Activated CD4-positive, alpha-beta T cell treated with anti-CD3 and anti-CD28 coated beads for 4 hours (primary cell): ENCODE measurements at regions not wholly inside any gene's neighbourhood (a gene's known extent, or its start where the extent isn't known, plus 50 kb on each side); places are given as distances from the start of the nearest gene placed in this dataset.

ENCODE experiments used
- DNase-seq, 2 donors: peaks; one replicate each; pipeline ENCODE4 v3.0.0-alpha.2; 2020

DNA sequence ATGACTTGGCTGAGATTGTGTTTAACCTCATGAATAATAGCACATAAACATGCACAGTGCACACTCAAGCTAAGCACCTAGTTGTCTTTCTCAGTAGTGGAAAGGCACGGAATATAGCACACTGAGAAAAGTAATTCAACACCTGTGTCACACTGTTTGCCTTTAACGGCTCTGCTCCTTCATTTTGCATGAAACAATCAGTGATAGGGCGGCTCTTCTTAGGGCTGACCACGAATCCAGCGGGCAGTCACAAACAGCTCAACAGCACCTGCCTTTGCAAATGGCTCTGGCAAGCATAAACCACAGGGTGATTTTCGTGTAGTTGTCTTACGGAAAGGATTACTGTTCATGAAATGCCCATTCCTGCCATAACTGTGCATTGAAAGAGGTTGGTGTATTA, 954.0 kb upstream of the TENM3 start:
- DNase-seq, result no peak

DNA sequence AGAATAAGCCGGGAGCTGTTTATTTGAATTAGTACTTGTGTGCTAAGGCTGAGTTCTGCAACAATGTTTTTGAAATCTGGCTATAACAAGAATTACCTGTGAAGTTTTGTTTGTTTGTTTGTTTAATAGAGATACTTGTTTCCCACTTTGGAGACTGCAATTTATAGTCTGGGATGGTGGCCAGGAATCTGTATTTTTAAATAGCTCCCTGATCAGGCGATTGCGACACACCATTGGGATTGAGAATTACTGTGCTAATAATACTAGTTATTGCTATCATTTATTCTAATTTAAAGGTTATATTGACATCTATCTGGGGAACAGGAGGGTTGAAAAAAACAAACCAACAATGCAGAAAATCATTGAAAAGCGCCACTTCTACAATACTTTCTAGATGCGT, 951.6 kb upstream of the TENM3 start:
- no peak for DNase-seq

DNA sequence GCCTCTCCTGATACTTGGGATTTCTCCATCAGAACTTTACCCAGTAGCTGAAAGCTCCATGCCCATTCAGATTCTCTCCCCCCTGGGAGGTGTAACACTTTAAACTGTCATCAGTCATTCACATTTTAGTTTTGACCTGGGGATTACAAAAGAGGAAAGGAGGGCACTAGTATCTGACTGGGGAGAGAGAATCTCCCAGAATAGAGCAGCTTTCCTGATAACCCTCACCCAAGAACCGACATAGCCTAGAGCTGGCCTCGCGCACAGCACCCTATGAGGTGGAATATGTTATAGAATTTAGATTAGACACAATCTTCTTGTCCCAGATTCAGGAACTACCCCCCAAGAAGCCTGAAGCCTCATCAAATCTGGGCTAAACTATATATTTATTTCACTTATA, 950.2 kb upstream of the TENM3 start:
- DNase-seq, result no peak

DNA sequence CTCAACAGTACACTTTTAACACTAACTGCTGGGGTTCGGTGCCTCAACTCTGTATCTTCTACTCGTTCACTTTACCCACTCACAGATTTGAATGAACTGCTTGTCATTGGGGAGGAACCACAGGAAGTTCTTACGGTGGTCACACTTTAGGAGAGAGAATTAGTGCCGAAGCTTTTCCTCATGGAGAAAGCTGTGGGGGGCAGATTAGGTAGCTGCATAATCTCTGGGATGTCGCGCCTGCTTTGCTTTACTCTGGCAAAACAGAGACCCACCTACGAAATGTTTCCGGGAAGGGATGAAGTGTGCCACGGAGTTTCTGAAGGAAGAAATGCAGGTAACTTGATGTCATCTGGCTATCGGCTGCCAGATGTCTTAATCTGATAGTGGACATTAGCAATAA, 949.7 kb upstream of the TENM3 start:
- no peak for DNase-seq

DNA sequence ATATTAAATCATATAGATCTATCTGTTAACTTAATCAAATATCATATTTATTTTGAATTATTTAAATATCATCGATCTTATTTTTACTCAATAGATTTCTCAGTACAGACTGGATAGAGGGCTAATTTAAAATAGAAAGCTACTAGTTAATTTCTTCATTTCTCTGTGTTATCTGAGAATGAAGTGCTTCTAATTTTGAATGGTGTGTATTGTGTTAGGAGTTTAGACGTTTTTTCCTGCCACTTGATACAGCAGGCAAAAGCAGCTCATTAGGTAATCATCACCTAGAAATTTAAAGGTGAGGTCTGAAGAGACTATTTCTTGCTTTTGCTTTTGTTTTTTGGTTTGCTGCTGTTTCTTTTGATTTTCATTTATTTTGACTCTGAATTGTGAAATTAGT, 948.8 kb upstream of the TENM3 start:
- DNase-seq, result no peak

DNA sequence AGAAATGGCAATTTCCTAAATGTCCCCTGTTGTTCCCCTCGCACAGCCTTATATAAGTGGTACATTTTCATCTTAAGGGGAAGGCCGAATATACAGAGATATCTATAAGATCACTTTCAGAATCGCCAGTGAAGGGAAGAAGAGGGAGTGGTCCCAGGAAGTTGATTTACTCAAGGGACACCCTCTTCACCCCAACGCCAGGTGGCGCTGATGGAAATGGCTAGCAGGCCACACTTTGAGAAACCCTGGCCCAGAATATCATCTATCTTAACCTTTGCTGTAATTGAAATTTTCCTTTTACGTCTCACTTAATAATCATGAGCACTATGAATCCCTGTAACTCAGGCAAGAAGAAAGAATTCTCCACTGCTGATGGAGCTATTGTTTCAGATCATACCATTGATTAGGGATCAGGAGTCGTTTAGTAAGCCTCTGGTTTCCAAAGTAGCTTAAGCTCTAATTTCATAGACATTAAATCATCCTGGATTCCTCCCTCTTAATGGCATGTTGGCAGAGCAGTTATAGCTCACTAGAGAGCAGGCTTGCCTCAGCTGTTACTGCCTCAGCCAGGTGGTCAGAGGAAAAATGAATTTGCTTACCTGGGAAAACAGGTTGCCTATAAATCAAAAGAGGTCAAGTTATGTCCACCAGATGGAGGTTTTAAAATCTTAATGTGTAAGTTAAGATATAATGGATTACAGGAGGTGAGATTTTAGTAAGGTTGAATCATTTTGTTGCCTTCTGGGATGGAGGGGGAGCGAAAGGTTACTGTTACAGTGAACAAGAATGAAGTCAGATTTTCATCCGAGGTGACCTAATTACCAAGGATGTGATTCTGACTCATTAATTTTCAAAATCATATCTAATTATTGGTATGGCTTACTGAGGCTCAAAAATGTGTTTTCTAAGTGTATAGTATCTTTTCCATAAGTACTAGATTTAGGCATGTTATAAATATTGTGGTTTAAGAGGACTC, 941.2 kb upstream of the TENM3 start:
- no peak for DNase-seq

DNA sequence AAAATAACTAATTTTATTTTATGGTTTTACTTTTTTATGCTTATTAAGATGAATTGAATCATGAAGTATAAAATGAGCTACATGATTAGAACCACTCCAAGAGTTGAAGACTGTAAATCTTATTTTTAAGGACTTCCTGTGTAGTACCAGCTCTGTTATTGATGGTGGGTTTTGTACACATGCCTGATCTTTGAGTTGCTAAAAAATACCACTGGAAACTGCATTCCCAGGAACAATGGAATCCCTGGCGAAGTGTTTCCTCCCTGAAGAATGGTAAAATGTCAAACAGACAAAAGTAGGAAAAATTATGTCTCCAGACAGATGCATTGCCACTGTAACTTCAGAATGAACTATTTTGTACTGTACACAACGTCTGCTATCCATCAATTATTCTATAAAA, 935.4 kb upstream of the TENM3 start:
- no peak for DNase-seq

DNA sequence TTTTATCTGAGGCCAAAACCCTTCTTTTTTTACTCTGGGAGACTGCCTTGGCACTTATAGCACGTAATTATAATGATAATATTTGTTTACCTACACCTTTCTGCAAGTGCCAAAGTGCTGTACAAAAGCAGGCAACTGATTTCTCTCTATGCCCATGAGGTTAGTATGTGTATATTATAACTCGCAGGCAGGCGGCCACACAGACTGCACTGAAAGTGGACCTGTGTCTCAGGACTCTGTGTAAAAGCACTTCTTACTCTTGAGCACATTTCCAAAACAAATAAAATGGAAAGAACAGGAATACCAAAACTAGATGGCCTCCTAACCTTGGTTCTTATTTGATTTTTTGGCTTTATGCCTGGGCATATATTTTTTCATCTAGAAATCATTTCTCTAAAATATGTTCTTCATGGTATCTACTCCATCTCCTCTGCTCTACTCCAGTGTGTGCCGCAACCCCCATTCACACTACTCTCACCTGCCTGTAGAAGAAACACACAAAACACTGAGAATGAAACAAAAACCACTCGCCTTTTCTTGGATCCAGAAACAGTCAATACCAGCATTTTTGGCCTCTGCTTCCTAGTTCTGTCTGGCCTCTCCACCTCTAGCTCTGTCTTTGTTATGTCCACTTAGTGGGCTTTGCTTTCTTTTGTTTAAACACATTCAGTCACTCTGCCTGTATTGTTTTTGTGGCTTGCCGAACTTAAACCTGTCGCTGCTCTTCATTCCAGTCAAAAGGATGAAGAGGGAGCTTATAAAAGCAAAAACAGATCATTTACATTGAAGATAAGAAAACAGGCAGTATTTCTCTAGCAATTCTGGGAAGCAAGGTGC, 934.5 kb upstream of the TENM3 start:
- DNase-seq, result no peak

DNA sequence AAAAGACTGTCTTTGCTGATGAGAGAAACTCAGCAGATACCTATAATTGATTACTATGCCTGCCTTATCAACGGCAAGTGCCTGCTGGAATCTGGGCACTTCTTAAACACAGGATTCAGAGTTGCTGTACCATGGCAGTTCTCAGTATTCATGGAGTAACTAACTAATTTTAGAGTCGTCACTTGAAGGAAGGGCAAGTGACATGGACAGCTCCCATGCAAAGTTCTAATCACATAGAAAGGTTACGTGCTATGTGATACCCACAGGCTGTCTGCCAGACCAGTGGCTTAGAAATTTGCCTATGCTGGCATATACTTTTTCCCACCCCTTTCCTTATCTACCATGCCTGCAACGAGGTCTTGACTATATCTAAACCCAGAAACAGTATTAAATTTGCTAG, 931.1 kb upstream of the TENM3 start:
- DNase-seq, result no peak

DNA sequence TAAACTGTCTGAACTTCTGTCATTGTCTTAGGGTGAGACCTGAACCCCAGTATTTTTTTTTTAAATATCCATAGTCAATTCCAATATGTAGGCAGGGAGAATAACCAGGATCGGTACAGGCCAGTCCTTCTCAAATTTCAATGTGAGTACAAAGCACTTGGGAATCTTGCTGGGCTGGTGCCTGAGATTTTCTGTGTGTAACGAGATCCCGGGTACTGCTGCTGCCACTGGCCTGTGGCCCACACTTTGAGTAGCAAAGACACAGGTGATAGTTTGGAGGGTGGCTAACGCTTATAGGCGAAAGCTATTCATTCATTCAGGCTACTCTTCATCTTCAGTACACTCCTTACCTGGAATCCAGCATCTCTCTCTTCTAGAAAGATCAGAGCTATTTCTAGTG, 923.6 kb upstream of the TENM3 start:
- no peak for DNase-seq

DNA sequence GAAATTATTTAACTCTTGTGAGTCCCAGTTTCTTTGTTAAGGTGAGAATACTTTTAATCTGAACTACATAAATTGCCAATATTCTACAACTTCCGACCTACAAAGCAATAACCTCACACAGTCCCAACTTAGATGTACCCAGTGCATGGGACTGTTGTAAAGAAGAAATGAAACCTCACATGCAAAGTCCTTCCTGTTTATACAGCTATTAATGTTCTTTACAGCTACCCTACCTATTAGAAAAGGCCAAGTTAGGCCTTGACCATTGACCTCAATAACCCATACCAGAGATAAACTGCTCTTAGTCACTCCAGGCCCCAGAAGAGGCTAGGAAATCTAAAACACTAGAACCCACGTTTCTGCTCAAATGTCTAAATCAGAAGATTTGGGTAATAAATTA, 920.1 kb upstream of the TENM3 start:
- no peak for DNase-seq

DNA sequence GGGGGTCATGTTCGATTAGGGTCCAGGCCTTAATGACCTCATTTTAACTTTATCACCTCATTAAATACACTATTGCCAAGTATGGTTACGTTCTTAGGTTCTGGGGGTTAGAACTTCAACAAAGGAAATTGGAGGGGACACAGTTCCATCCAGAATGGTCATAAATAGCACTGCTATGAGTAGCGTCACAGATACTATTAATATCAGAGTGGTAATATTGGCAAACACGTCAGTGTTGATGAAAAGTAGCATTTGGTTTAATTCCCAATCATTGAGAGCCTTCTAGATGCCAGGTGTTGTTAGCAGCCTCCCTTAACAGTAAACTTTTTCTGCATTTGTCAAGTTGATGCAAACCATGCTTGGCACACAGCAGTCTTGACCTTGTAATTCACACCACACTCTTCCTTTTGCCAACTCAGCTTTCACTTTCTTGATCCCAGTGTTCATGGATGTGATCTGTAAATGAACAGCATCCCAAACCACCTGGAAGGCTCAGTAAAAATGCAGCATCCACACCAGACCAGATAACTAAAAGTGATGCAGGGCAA, 912.5 kb upstream of the TENM3 start:
- DNase-seq, result no peak

DNA sequence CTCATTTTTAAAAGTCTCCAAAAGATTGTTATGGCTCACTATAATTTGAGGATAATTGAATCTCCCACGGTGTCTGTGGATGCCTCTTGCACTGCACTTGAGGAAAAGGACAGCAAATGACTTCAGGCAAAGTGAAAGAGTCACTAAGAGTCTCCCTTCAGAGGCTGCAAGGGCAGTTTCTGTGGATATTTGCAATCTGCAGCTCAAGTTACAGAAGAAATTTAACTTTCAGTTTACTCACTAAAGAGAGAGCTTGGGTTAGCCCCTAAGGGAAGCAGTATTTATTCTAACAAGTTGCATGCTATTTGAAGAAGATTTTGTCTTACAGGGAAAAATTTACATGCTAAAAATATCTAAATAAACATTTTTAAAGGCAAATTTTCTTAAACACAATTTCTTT, 912.0 kb upstream of the TENM3 start:
- no peak for DNase-seq

DNA sequence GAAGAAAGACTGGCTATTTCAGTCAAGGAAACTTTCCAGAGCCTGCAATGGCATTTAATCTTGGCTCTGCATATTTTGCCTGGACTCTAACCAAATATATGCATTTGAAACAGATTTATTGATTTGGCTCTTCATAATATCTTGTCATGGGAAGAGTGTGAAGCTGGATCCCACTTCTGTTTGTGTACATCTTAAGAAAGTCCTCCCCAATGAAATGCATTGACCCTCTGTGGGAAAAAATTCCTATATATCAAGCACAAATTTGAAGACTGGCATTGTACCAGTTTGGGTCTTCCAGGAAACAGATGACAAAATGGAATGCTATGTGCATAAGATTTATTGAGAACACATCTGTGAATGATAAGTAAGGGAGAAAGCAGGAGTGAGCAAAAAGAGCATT, 897.3 kb upstream of the TENM3 start:
- no peak for DNase-seq

DNA sequence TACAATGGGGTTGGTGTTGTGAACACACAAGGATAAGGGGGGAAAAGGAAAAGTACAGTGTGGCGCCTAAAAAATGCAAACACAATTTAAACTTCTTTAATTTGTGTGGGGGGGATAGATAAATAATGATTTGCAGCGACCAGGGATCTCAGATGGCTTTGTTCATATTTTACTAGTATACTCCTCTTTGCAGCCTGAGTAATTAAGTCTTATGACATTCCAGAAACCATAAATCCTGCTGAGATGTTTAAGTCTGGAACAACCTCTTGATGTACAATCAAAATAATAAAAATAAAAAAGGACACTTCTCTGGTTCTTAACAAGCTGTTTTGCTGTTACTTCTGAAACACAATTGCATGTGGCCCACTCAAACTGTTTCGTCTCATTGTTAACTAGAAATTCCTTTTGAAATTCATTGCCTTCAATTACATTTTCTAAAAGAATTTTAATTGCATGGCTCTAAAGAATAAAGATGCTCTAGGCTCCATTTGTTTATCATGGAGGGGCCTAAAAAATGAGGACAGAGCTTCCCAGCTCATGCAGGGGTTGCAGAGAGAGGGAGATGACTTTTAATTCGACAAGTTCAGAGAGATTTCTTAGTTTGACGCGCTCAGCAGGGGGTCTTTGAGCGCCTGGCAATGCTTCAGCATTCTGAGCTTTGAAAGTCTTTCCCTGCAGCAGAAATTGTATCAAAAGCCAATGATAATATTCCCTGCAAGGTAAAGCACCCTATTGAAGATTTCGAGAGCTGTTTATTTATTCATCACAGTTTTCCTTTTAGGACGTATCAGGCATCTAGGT, 892.4 kb upstream of the TENM3 start:
- DNase-seq, result no peak

DNA sequence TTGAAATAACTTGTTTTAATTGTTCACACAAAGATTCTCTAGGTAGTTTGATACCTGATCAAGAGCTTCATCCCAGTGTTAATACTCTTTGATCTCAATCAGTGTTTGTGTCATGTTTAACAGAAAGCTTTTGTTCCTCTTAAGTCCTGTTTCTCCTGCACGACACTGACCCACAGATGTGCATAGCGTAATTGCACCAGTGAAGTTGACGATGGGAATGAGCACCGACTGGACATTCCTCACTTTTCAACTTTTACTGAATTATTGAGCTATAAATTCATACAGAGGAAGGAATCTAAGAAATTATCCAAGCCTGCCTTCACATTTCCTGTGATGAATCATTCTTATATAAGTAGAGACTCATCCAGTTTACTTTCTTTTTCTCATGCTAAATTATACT, 878.7 kb upstream of the TENM3 start:
- DNase-seq, result no peak

DNA sequence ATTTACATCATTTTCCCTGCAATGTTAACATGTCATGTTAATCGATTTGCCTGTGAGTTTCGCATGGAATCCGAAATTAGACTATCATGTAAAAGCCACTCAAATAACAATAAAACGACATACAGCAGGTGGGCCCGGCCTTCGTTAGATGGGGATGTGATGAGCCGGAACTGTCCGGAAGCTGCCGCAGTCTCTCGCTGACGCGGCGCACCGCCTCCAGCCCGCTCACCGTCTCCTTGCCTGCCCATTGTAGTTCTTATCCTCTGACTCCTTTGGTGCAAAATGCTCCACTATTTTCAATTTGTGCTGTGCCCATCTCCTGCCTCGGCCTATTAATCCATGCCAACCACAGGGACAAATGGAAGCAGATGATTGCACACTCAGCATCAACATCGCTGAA, 877.5 kb upstream of the TENM3 start:
- no peak for DNase-seq

DNA sequence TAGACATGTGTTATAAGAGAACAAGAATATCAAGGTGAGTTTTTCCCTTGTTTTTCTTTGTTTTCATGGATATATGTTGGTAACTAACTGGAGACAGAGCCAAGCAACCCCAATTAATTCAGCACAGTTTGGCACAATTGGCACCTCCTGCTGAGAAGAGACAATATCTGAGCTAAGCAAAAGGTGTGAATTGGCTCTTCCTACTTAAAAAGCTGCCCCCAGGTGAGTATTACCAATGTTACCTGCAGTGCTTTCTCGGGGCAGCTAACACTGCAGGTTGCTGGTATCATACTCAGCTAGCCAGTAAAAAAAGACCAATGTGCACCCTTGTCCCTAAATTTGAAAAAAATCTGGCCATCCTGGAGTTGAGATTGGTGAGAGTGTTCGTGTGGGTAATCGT, 871.2 kb upstream of the TENM3 start:
- DNase-seq, result no peak

DNA sequence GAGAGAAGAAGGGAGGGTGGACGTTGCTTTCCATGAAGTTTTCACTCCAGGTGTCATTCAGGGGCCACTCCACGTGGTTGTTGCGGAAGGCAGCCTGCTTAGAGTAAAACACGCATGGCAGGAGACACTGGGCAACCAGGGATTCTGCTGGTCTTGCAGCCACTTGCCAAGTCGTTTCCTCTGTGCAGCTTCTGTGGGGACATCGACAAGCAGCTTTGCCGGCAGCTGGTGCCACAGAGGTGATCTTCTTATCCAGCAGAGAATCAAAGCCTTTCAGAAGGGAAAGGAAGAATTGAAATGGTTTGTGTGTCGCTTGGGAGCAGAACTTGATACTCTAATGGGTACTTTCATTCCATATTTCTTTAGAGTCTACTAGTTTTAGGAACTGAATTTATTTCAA, 867.1 kb upstream of the TENM3 start:
- DNase-seq, result no peak

DNA sequence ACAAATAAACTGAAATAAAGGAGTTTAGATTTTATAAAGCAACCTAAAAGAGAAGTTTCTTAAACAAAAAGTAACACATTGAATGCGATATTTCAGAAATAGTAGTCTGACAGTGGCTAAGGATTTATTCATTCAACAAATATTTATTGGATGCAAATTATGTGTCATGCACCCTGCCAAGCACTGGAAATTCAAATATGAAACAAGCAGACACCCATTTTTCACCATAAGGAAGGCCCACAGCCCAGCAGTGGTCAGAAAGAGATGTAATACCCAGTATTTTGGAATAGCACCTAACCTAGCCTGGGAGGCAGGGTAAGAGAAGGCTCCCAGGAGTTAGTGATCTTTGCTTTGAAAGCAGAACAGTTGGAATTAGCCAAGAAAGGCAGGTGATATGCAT, 855.1 kb upstream of the TENM3 start:
- no peak for DNase-seq

DNA sequence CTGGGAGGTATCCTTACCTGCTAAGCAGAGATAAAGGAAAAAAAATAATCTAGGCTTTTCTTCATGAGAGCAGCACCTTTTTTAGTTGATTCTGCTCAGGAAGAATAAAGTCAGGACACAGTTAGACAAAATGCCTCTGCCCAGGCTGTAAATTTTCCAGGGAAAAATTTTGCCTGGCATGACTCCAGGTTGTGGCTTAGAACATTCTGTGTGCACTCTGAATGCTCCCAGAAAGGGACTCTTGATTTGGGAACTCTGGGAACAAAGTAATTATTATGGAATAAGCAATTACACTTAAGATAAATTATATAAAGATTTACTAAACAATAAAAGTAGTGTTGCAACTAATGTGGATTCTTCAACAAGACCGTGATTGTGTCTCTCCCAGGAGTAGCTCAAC, 826.2 kb upstream of the TENM3 start:
- no peak for DNase-seq

DNA sequence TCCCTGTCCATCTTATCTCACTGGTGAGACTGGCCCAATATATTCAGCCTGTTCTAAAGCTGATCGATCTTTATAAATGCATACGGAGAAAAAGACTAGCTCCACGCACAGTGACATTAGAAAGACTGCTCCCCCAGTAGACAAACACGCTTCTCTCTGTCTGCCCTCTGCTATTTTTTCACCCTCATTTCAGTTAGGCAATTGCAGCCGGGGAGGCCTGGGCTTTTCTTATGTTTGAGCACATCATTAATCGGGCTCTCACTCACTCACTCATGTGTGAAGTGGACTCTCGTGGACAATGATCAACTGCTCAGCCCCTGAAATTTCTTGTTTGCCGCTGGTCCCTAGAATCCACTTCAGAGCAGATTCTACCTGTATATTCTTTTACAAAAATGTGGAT, 824.7 kb upstream of the TENM3 start:
- no peak for DNase-seq

DNA sequence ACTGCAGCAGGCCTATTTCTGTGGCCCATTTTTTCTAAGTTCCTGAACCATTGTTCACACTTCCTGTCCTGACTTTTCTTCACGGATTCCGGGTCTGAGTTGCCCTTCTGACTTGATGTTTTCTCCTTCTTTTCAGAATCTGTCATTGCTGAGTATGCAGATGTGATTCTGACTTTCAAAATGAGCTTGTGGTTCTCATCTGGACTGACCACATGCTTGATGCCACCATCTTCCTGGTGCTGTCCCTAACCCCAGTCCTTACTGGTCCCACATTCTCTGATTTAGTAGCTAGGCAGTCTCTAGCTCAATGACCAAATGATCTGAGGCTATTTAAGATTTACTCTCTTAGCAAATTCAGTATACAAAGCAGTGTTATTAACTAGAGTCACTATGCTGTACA, 822.3 kb upstream of the TENM3 start:
- no peak for DNase-seq
